A673 (cell line): ENCODE measurements at regions not wholly inside any gene's neighbourhood (a gene's known extent, or its start where the extent isn't known, plus 50 kb on each side); places are given as distances from the start of the nearest gene placed in this dataset.

ENCODE experiments used
- CTCF ChIP-seq: fragments of 300-800, 200-600 bp; sonication (generic); conservative IDR thresholded peaks from 2 replicates; pipeline ENCODE4 v1.5.1; 2017; ENCODE audit warnings: low read depth, mild to moderate bottlenecking, antibody characterized with exemption, low read length, moderate library complexity, mixed read lengths
- EZH2 ChIP-seq: fragments of 200-600 bp; sonication (generic); IDR thresholded peaks from 2 replicates; pipeline ENCODE4 v1.6.1; 2017; ENCODE audit warnings: borderline replicate concordance, low read depth, mild to moderate bottlenecking, mixed read lengths, antibody characterized with exemption, low read length; ENCODE audit not compliant: poor library complexity, severe bottlenecking

- TF ChIP-seq CTCF (no peak), EZH2 (no peak)
Observed at GRCh38 chr13:34070544-34071303, 252.8 kb downstream of the RFC3 start.
